ENCODE measurements at regions not wholly inside any gene's neighbourhood (a gene's known extent, or its start where the extent isn't known, plus 50 kb on each side); places are given as distances from the start of the nearest gene placed in this dataset.
"Not testable (repeated sequence)": the region's sequence is repeated elsewhere in the genome, so short reads cannot be mapped to it uniquely, and the experiment has no call there.

DNA sequence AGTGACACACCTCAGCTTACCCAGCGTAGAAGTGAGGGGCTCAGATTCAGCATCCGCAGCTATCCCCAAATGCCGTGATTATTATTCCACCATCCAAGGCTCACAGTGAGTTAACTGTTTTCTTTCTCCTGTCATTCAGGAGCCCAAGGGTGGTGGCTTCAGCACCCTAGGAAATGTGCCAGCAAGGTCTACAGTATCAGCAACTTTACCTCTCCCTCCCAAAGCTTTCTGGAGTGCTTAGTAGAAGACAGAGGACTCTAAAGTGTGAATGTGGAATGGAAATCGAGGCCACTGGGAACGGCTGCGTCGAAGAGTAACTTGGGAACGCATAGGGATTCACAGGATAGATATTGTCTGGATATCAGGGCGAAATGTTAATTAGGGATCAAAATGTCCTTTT lies 763.8 kb upstream of the TPTE start:
- H3K79me2 ChIP-seq (ENCODE audit: control insufficient read depth, insufficient read depth, low read length); H3K9me3 ChIP-seq (replicated peaks; ENCODE audit: control insufficient read depth, insufficient read depth, low read depth, low read length); in situ Hi-C loops (cut with MboI); H3K4me3 ChIP-seq; intact Hi-C loops (cut with micrococcal nuclease); H3K36me3 ChIP-seq (ENCODE audit: control insufficient read depth, insufficient read depth, low read length); DNase-seq (ENCODE audit: extremely low read depth in 1 of 4, low spot score in 3 of 4); H3K27me3 ChIP-seq (ENCODE audit: control insufficient read depth in 2 of 2, insufficient read depth in 2 of 2, low read length in 2 of 2); ATAC-seq; FAIRE-seq; H2AFZ ChIP-seq (ENCODE audit: low read depth, low read length); POLR2A ChIA-PET; H3K27ac ChIP-seq (ENCODE audit: extremely low read depth, low read depth, low read length); H3K9ac ChIP-seq (ENCODE audit: insufficient read depth in 1 of 2, low read depth in 2 of 2, low read length in 2 of 2); H3K4me2 ChIP-seq (ENCODE audit: insufficient read depth, low read length); H3K9me1 ChIP-seq (ENCODE audit: control insufficient read depth, insufficient read depth, low read length); CTCF ChIA-PET (ENCODE audit: low intra/inter-chr PET ratio); H4K20me1 ChIP-seq (replicated peaks; ENCODE audit: control insufficient read depth, insufficient read depth, low read length); BruUV-seq (replicated peaks); H3K4me1 ChIP-seq (replicated peaks in 1 of 2; ENCODE audit: control insufficient read depth in 2 of 2, insufficient read depth in 2 of 2, low read length in 2 of 2): not testable (repeated sequence)
- 1% methylated on average over 9 of the region's 9 CpGs for WGBS (ENCODE audit: insufficient coverage, low coverage, missing lambda C conversion rate)

DNA sequence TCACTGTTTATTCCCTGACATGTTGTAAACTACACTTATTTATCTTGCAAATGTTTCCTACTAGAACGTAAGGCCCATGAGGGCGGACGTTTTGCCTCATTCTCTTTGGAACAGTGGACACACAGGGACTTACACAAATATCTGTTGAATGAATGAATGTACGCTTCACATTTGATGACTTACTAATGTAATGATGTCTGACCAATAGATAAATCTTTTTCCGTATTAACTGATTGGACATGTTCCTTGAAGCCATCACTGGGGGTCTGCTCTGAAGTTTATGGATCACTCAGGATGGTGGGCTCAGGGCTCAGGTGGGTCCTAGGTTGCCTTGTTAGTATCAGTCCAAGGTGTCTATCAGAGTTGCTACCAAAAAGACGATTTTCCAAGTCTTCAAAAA lies 763.2 kb upstream of the TPTE start:
- Histone ChIP-seq H3K9me3 (replicated peaks; ENCODE audit: control insufficient read depth, insufficient read depth, low read depth, low read length) (no peaks in the 10 kb centered on the region), H4K20me1 (replicated peaks; ENCODE audit: control insufficient read depth, insufficient read depth, low read length) (no peaks in the 10 kb centered on the region), H2AFZ (ENCODE audit: low read depth, low read length) (no peak overlapping the region), H3K36me3 (ENCODE audit: control insufficient read depth, insufficient read depth, low read length) (no peaks in the 10 kb centered on the region), H3K9me1 (ENCODE audit: control insufficient read depth, insufficient read depth, low read length) (no peaks in the 10 kb centered on the region), H3K79me2 (ENCODE audit: control insufficient read depth, insufficient read depth, low read length) (no peaks in the 10 kb centered on the region), H3K4me3 (no peak overlapping the region), H3K9ac (ENCODE audit: insufficient read depth in 1 of 2, low read depth in 2 of 2, low read length in 2 of 2) (no peak overlapping the region), H3K4me1 (replicated peaks in 1 of 2; ENCODE audit: control insufficient read depth in 2 of 2, insufficient read depth in 2 of 2, low read length in 2 of 2) (no peaks in the 10 kb centered on the region), H3K27me3 (ENCODE audit: control insufficient read depth in 2 of 2, insufficient read depth in 2 of 2, low read length in 2 of 2) (peaks cover 3 to 9% of the 10 kb centered on the region in 2 experiments; a peak in 2 of 5 replicates), H3K27ac (ENCODE audit: extremely low read depth, low read depth, low read length) (no peak overlapping the region), H3K4me2 (ENCODE audit: insufficient read depth, low read length) (no peak overlapping the region)
- no TSS peak for BruUV-seq (replicated peaks)
- FAIRE-seq (no peak), DNase-seq (ENCODE audit: extremely low read depth in 1 of 4, low spot score in 3 of 4) (no peak), ATAC-seq (no peak)
- POLR2A ChIA-PET = no interaction called here
- in situ Hi-C loops (cut with MboI) = no loop called here
- CTCF ChIA-PET (ENCODE audit: low intra/inter-chr PET ratio) = no interaction called here
- intact Hi-C loops (cut with micrococcal nuclease) = no loop called here
- under 1% methylated on average over 6 of the region's 6 CpGs for WGBS (ENCODE audit: insufficient coverage, low coverage, missing lambda C conversion rate)
- TF ChIP-seq HIVEP1 (CRISPR knock-in tag; IDR thresholded peaks at IDR 0.05) (no peak), NBN (IDR thresholded peaks at IDR 0.05; ENCODE audit: low read depth) (no peak), ZNF639 (CRISPR knock-in tag; conservative IDR thresholded peaks at IDR 0.05 in 1 of 2, IDR thresholded peaks at IDR 0.05 in 1 of 2) (no peak), BMI1 (IDR thresholded peaks at IDR 0.05; ENCODE audit: low read length) (no peak), NR2F6 (CRISPR knock-in tag; IDR thresholded peaks at IDR 0.05) (no peak), CTBP1 (IDR thresholded peaks at IDR 0.05; ENCODE audit: borderline replicate concordance) (no peak)
- TF ChIP-seq, protein P1, sequence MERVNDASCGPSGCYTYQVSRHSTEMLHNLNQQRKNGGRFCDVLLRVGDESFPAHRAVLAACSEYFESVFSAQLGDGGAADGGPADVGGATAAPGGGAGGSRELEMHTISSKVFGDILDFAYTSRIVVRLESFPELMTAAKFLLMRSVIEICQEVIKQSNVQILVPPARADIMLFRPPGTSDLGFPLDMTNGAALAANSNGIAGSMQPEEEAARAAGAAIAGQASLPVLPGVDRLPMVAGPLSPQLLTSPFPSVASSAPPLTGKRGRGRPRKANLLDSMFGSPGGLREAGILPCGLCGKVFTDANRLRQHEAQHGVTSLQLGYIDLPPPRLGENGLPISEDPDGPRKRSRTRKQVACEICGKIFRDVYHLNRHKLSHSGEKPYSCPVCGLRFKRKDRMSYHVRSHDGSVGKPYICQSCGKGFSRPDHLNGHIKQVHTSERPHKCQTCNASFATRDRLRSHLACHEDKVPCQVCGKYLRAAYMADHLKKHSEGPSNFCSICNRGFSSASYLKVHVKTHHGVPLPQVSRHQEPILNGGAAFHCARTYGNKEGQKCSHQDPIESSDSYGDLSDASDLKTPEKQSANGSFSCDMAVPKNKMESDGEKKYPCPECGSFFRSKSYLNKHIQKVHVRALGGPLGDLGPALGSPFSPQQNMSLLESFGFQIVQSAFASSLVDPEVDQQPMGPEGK (CRISPR knock-in tag; IDR thresholded peaks at IDR 0.05; ENCODE audit: borderline replicate concordance) = no peak
- TF ChIP-seq, protein P2, sequence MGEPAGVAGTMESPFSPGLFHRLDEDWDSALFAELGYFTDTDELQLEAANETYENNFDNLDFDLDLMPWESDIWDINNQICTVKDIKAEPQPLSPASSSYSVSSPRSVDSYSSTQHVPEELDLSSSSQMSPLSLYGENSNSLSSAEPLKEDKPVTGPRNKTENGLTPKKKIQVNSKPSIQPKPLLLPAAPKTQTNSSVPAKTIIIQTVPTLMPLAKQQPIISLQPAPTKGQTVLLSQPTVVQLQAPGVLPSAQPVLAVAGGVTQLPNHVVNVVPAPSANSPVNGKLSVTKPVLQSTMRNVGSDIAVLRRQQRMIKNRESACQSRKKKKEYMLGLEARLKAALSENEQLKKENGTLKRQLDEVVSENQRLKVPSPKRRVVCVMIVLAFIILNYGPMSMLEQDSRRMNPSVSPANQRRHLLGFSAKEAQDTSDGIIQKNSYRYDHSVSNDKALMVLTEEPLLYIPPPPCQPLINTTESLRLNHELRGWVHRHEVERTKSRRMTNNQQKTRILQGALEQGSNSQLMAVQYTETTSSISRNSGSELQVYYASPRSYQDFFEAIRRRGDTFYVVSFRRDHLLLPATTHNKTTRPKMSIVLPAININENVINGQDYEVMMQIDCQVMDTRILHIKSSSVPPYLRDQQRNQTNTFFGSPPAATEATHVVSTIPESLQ (CRISPR knock-in tag; IDR thresholded peaks at IDR 0.05) = no peak
- TF ChIP-seq, protein P3, sequence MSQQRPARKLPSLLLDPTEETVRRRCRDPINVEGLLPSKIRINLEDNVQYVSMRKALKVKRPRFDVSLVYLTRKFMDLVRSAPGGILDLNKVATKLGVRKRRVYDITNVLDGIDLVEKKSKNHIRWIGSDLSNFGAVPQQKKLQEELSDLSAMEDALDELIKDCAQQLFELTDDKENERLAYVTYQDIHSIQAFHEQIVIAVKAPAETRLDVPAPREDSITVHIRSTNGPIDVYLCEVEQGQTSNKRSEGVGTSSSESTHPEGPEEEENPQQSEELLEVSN (IDR thresholded peaks at IDR 0.05; ENCODE audit: borderline replicate concordance in 1 of 2, extremely low read depth in 1 of 2, insufficient read depth in 1 of 2, insufficient read length in 1 of 2, low read depth in 1 of 2, low read length in 1 of 2, poor library complexity in 1 of 2, severe bottlenecking in 1 of 2) = no peak
